ENCODE measurements at regions not wholly inside any gene's neighbourhood (a gene's known extent, or its start where the extent isn't known, plus 50 kb on each side); places are given as distances from the start of the nearest gene placed in this dataset.
"Not testable (repeated sequence)": the region's sequence is repeated elsewhere in the genome, so short reads cannot be mapped to it uniquely, and the experiment has no call there.

GRCh38 chr6:167405778-167406532 is 81.1 kb downstream of the TTLL2 start:
- H3K36me3 ChIP-seq (replicated peaks in 1 of 2; ENCODE audit: control insufficient read depth in 1 of 2, insufficient read depth in 2 of 2, low read length in 1 of 2), result no peaks in the 10 kb centered on the region
- H3K4me3 ChIP-seq (ENCODE audit: low read depth in 2 of 2, low read length in 1 of 2), result no peak overlapping the region
- TF ChIP-seq SMC3 (IDR thresholded peaks at IDR 0.05; ENCODE audit: low read depth, low read length) (no peak), GATA2 (CRISPR knock-in tag; IDR thresholded peaks at IDR 0.05) (no peak)
- no peaks in the 10 kb centered on the region; a peak in 1 of 4 replicates for H3K4me1 ChIP-seq (ENCODE audit: control insufficient read depth in 1 of 2, insufficient read depth in 2 of 2, low read depth in 1 of 2, low read length in 1 of 2)
- no peaks in the 10 kb centered on the region for H3F3A ChIP-seq (replicated peaks; ENCODE audit: insufficient read depth)
- H2AFZ ChIP-seq (ENCODE audit: low read depth), result no peak overlapping the region
- no peaks in the 10 kb centered on the region for H3K9me3 ChIP-seq
- H3K9me2 ChIP-seq, result no peaks in the 10 kb centered on the region
- no peak overlapping the region for H3K9ac ChIP-seq
- H4K20me1 ChIP-seq (ENCODE audit: insufficient read depth), result no peaks in the 10 kb centered on the region
- H3K79me2 ChIP-seq (ENCODE audit: insufficient read depth), result no peaks in the 10 kb centered on the region
- no peaks in the 10 kb centered on the region for H3K27me3 ChIP-seq (ENCODE audit: insufficient read depth)
- POLR2A ChIA-PET, result no interaction called here
- WGBS (ENCODE audit: low lambda C conversion rate), result 58% methylated on average over 9 of the region's 14 CpGs
- no peak for DNase-seq
- CTCF ChIA-PET, result no interaction called here
- no peak overlapping the region for H3K4me2 ChIP-seq
- no peak overlapping the region for H3K27ac ChIP-seq (ENCODE audit: low read depth in 2 of 2, low read length in 1 of 2)

DNA sequence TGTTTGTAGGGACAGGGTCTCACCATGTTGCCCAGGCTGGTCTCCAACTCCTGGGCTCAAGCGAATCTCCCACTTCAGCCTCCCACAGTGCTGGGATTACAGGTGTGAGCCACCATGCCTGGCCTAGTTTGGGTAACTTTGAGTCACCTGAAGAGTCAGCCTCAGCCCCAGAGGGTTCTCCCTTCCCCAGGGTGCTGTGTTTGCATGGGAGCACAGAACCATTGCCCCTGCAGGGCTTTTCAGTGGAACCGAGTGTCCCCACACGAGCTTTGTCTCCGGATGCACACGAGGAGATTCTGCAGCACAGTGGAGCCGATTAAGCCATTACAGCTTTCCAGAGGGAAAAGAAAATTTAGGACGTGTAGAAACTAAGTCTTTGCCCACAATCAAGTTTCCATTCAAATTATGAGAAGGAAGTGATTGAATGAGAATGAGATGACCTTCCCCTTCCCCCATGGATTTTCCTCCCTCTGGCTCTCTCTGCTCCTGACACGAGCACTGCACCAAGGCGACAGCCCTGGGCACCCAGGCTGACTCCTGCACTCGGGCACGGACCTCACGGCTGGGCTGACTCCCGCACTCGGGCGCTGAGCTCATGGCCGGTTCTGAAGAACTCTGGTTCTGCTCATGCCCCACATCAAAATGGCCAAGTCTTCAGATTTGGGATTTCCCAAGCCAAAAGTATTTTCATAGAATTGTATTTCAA is 81.8 kb downstream of the TTLL2 start:
- H2AFZ ChIP-seq (ENCODE audit: low read depth); POLR2A ChIA-PET; H3K9me2 ChIP-seq; H3K9me3 ChIP-seq; H3F3A ChIP-seq (replicated peaks; ENCODE audit: insufficient read depth); H3K79me2 ChIP-seq (ENCODE audit: insufficient read depth); H3K27ac ChIP-seq (ENCODE audit: low read depth in 2 of 2, low read length in 1 of 2); H3K4me1 ChIP-seq (ENCODE audit: control insufficient read depth in 1 of 2, insufficient read depth in 2 of 2, low read depth in 1 of 2, low read length in 1 of 2); DNase-seq; H3K36me3 ChIP-seq (replicated peaks in 1 of 2; ENCODE audit: control insufficient read depth in 1 of 2, insufficient read depth in 2 of 2, low read length in 1 of 2); H3K9ac ChIP-seq; H3K4me2 ChIP-seq; CTCF ChIA-PET; H3K4me3 ChIP-seq (ENCODE audit: low read depth in 2 of 2, low read length in 1 of 2); H3K27me3 ChIP-seq (ENCODE audit: insufficient read depth); H4K20me1 ChIP-seq (ENCODE audit: insufficient read depth): not testable (repeated sequence)
- WGBS (ENCODE audit: low lambda C conversion rate), result 56% methylated on average over 13 of the region's 16 CpGs

GRCh38 chr6:167407239-167408064 is 82.6 kb downstream of the TTLL2 start:
- no peak overlapping the region for H3K4me3 ChIP-seq (ENCODE audit: low read depth in 2 of 2, low read length in 1 of 2)
- no peaks in the 10 kb centered on the region for H3K79me2 ChIP-seq (ENCODE audit: insufficient read depth)
- no peaks in the 10 kb centered on the region for H4K20me1 ChIP-seq (ENCODE audit: insufficient read depth)
- CTCF ChIA-PET, result no interaction called here
- H3F3A ChIP-seq (replicated peaks; ENCODE audit: insufficient read depth), result no peaks in the 10 kb centered on the region
- H3K27ac ChIP-seq (ENCODE audit: low read depth in 2 of 2, low read length in 1 of 2), result no peak overlapping the region
- TF ChIP-seq USF1 (IDR thresholded peaks at IDR 0.05; ENCODE audit: borderline replicate concordance, low read depth) (no peak), MXI1 (IDR thresholded peaks at IDR 0.05; ENCODE audit: low read depth, low read length) (no peak)
- no peaks in the 10 kb centered on the region; a peak in 1 of 4 replicates for H3K4me1 ChIP-seq (ENCODE audit: control insufficient read depth in 1 of 2, insufficient read depth in 2 of 2, low read depth in 1 of 2, low read length in 1 of 2)
- H3K9me2 ChIP-seq, result no peaks in the 10 kb centered on the region
- POLR2A ChIA-PET, result no interaction called here
- 29% methylated on average over 11 of the region's 19 CpGs for WGBS (ENCODE audit: low lambda C conversion rate)
- H3K36me3 ChIP-seq (replicated peaks in 1 of 2; ENCODE audit: control insufficient read depth in 1 of 2, insufficient read depth in 2 of 2, low read length in 1 of 2), result no peaks in the 10 kb centered on the region
- no peak overlapping the region for H3K4me2 ChIP-seq
- no peaks in the 10 kb centered on the region for H3K9me3 ChIP-seq
- H2AFZ ChIP-seq (ENCODE audit: low read depth), result no peak overlapping the region
- no peaks in the 10 kb centered on the region for H3K27me3 ChIP-seq (ENCODE audit: insufficient read depth)
- H3K9ac ChIP-seq, result no peak overlapping the region
- no peak for DNase-seq

All from SK-N-SH (cell line).